ENCODE measurements at regions not wholly inside any gene's neighbourhood (a gene's known extent, or its start where the extent isn't known, plus 50 kb on each side); places are given as distances from the start of the nearest gene placed in this dataset.

DNA sequence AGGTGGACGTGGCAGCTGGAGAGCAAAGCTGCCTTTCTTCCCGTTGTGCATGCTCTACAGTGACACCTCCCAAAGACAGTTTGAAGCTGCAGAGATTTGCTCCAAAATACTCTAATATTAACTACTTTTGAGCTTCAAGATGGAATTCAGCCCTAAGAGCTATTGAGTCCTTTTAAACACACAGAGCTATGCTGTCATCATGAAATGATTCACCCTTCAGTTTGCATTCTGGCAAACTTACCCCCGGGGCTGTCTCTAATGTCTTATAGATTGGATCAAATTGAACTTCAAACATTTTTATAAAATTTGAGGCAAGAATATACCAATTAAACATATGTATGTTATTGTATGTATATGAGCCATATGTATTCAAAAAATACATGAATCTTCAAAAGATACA, 110.7 kb upstream of the EFEMP1 start:
- Histone ChIP-seq H3K27me3 (ENCODE audit: insufficient read depth, low read length) (no peaks in the 10 kb centered on the region), H3K4me3 (ENCODE audit: low read depth, low read length, poor library complexity, severe bottlenecking) (no peak overlapping the region), H3K9ac (ENCODE audit: low read length) (no peak overlapping the region), H3K27ac (ENCODE audit: low read depth, low read length, poor library complexity, severe bottlenecking) (no peak overlapping the region), H2AFZ (ENCODE audit: low read length) (no peak overlapping the region), H3K9me3 (ENCODE audit: low read length) (no peaks in the 10 kb centered on the region), H3K4me2 (ENCODE audit: low read length) (no peak overlapping the region), H3K4me1 (ENCODE audit: insufficient read depth, low read length, severe bottlenecking) (no peaks in the 10 kb centered on the region), H3F3A (ENCODE audit: insufficient read depth, low read length) (no peaks in the 10 kb centered on the region), H4K20me1 (ENCODE audit: insufficient read depth, low read length) (no peaks in the 10 kb centered on the region), H3K79me2 (ENCODE audit: insufficient read depth, low read length) (no peaks in the 10 kb centered on the region), H3K9me2 (ENCODE audit: low read depth, low read length) (no peaks in the 10 kb centered on the region), H3K36me3 (ENCODE audit: insufficient read depth, low read length) (no peaks in the 10 kb centered on the region)
- TF ChIP-seq EZH2 (IDR thresholded peaks at IDR 0.05; ENCODE audit: borderline replicate concordance, low read length) = no peak
- TF ChIP-seq, protein P1, sequence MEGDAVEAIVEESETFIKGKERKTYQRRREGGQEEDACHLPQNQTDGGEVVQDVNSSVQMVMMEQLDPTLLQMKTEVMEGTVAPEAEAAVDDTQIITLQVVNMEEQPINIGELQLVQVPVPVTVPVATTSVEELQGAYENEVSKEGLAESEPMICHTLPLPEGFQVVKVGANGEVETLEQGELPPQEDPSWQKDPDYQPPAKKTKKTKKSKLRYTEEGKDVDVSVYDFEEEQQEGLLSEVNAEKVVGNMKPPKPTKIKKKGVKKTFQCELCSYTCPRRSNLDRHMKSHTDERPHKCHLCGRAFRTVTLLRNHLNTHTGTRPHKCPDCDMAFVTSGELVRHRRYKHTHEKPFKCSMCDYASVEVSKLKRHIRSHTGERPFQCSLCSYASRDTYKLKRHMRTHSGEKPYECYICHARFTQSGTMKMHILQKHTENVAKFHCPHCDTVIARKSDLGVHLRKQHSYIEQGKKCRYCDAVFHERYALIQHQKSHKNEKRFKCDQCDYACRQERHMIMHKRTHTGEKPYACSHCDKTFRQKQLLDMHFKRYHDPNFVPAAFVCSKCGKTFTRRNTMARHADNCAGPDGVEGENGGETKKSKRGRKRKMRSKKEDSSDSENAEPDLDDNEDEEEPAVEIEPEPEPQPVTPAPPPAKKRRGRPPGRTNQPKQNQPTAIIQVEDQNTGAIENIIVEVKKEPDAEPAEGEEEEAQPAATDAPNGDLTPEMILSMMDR (IDR thresholded peaks at IDR 0.05; ENCODE audit: low read length) = no peak

DNA sequence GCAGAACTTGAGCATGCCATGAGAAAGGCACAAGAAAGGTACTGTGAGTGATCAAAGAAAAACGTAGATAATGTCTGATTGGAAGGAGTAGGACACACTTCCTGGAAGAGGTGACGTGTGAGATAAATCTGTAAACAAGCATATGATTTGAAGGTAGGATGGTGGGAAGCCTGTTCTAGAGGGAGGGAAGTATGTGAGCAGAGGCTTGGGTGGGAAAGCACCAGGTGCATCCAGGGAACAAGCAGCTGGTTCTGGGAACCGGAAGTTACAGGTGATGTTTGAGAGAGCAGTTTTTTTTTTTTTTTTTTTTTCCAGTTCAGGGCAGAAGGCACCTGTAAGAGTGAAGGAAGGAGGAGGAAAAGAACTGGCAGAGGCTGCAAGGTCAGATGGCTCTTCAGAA, 116.6 kb upstream of the EFEMP1 start:
- no peaks in the 10 kb centered on the region for H3K9me2 ChIP-seq (ENCODE audit: low read depth, low read length)
- no peak for TF ChIP-seq EZH2 (IDR thresholded peaks at IDR 0.05; ENCODE audit: borderline replicate concordance, low read length)
- TF ChIP-seq, protein P1 (IDR thresholded peaks at IDR 0.05; ENCODE audit: low read length) = no peak
- H3F3A ChIP-seq (ENCODE audit: insufficient read depth, low read length) = no peaks in the 10 kb centered on the region
- no peaks in the 10 kb centered on the region for H3K36me3 ChIP-seq (ENCODE audit: insufficient read depth, low read length)
- no peaks in the 10 kb centered on the region for H3K4me1 ChIP-seq (ENCODE audit: insufficient read depth, low read length, severe bottlenecking)
- H3K27ac ChIP-seq (ENCODE audit: low read depth, low read length, poor library complexity, severe bottlenecking) = no peak overlapping the region
- H3K9me3 ChIP-seq (ENCODE audit: low read length) = no peaks in the 10 kb centered on the region
- H3K4me2 ChIP-seq (ENCODE audit: low read length) = no peak overlapping the region
- no peak overlapping the region for H3K9ac ChIP-seq (ENCODE audit: low read length)
- no peak overlapping the region for H3K4me3 ChIP-seq (ENCODE audit: low read depth, low read length, poor library complexity, severe bottlenecking)
- no peaks in the 10 kb centered on the region for H4K20me1 ChIP-seq (ENCODE audit: insufficient read depth, low read length)
- no peaks in the 10 kb centered on the region for H3K79me2 ChIP-seq (ENCODE audit: insufficient read depth, low read length)
- no peak overlapping the region for H2AFZ ChIP-seq (ENCODE audit: low read length)
- no peaks in the 10 kb centered on the region for H3K27me3 ChIP-seq (ENCODE audit: insufficient read depth, low read length)

DNA sequence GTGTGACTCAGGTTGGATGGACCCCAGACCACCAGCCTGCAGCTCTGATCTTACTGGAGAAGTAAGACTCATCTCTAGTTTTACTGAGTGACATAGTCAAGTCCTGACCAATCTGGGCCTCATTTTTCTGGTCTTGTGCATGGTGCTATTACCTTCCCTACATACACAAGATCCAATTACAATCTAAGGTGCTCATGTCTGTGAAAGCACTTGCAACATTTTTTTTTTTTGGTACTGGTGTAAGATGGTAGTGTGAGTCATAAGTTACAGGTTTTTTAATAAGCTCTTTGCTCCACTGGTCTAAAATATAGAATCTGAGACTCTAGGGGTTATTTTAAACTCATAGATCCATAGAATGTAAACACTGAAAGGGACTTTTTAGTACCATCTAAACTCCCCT, 117.3 kb upstream of the EFEMP1 start:
- Histone ChIP-seq H3F3A (ENCODE audit: insufficient read depth, low read length) (no peaks in the 10 kb centered on the region), H3K9ac (ENCODE audit: low read length) (no peak overlapping the region), H3K36me3 (ENCODE audit: insufficient read depth, low read length) (no peaks in the 10 kb centered on the region), H3K9me2 (ENCODE audit: low read depth, low read length) (no peaks in the 10 kb centered on the region), H2AFZ (ENCODE audit: low read length) (no peak overlapping the region), H3K9me3 (ENCODE audit: low read length) (no peaks in the 10 kb centered on the region), H3K4me3 (ENCODE audit: low read depth, low read length, poor library complexity, severe bottlenecking) (no peak overlapping the region), H3K27ac (ENCODE audit: low read depth, low read length, poor library complexity, severe bottlenecking) (no peak overlapping the region), H3K79me2 (ENCODE audit: insufficient read depth, low read length) (no peaks in the 10 kb centered on the region), H4K20me1 (ENCODE audit: insufficient read depth, low read length) (no peaks in the 10 kb centered on the region), H3K27me3 (ENCODE audit: insufficient read depth, low read length) (no peaks in the 10 kb centered on the region), H3K4me2 (ENCODE audit: low read length) (no peak overlapping the region), H3K4me1 (ENCODE audit: insufficient read depth, low read length, severe bottlenecking) (no peaks in the 10 kb centered on the region)
- TF ChIP-seq EZH2 (IDR thresholded peaks at IDR 0.05; ENCODE audit: borderline replicate concordance, low read length) = no peak
- TF ChIP-seq, protein P1 (IDR thresholded peaks at IDR 0.05; ENCODE audit: low read length) = no peak
